ENCODE measurements at regions not wholly inside any gene's neighbourhood (a gene's known extent, or its start where the extent isn't known, plus 50 kb on each side); places are given as distances from the start of the nearest gene placed in this dataset.

GRCh38 chr2:5040571-5040970 is 651.6 kb upstream of the SOX11 start:
- ChIA-PET CTCF (no interaction called here), RAD21 (ENCODE audit: unreplicated experiment) (no interaction called here), POLR2A (no interaction called here), SMC1A (ENCODE audit: uncharacterized antibody, unreplicated experiment) (no interaction called here)
- H3K9me3 ChIP-seq (replicated peaks; ENCODE audit: control insufficient read depth, insufficient read depth, low read length), result no peaks in the 10 kb centered on the region
- no peaks in the 10 kb centered on the region for H3K4me1 ChIP-seq (ENCODE audit: control insufficient read depth, insufficient read depth, low read length)
- H4K20me1 ChIP-seq (ENCODE audit: control insufficient read depth, insufficient read depth), result no peaks in the 10 kb centered on the region
- H3K27ac ChIP-seq (ENCODE audit: control insufficient read depth, insufficient read depth), result no peak overlapping the region
- no peak overlapping the region for H3K9ac ChIP-seq (ENCODE audit: control insufficient read depth, insufficient read depth, low read length)
- no peak for ATAC-seq
- H3K4me3 ChIP-seq, result no peak overlapping the region
- H3K27me3 ChIP-seq (replicated peaks in 1 of 2; ENCODE audit: control insufficient read depth in 2 of 2, insufficient read depth in 2 of 2, low read length in 1 of 2), result no peaks in the 10 kb centered on the region
- BruUV-seq (replicated peaks), result no TSS peak
- intact Hi-C loops (cut with micrococcal nuclease; ENCODE audit: unreplicated experiment), result no loop called here
- WGBS (ENCODE audit: insufficient coverage, insufficient replicate concordance, low lambda C conversion rate, missing lambda C conversion rate), result 2% methylated on average over 3 of the region's 3 CpGs
- no peaks in the 10 kb centered on the region for H3K79me2 ChIP-seq (ENCODE audit: control insufficient read depth, insufficient read depth, low read length)
- H2AFZ ChIP-seq (ENCODE audit: control insufficient read depth, low read depth, low read length), result no peak overlapping the region
- H3K36me3 ChIP-seq (ENCODE audit: control insufficient read depth in 2 of 2, insufficient read depth in 2 of 2, low read length in 1 of 2), result no peaks in the 10 kb centered on the region
- TF ChIP-seq E2F8 (IDR thresholded peaks at IDR 0.05; ENCODE audit: low read depth, partially characterized antibody), result no peak
- no peak for TF ChIP-seq NBN (IDR thresholded peaks at IDR 0.05)
- no peak for TF ChIP-seq STAT3 (IDR thresholded peaks at IDR 0.05; ENCODE audit: low read depth, low read length)
- no peak for TF ChIP-seq TBL1XR1 (IDR thresholded peaks at IDR 0.05; ENCODE audit: low read depth, low read length)
- no peak for TF ChIP-seq ZBTB4 (CRISPR knock-in tag; IDR thresholded peaks at IDR 0.05)
- no peak for TF ChIP-seq YY1 (IDR thresholded peaks at IDR 0.05; ENCODE audit: low read depth, low read length)
- TF ChIP-seq CBX3 (IDR thresholded peaks at IDR 0.05; ENCODE audit: borderline replicate concordance, low read depth), result no peak
- TF ChIP-seq SUPT20H (IDR thresholded peaks at IDR 0.05; ENCODE audit: borderline replicate concordance, control insufficient read depth, low read depth, low read length), result no peak
- no peak for TF ChIP-seq PKNOX1 (IDR thresholded peaks at IDR 0.05)
- no peak for TF ChIP-seq EGR1 (IDR thresholded peaks at IDR 0.05; ENCODE audit: borderline replicate concordance in 1 of 2, low read depth in 2 of 2, low read length in 2 of 2)
- no peak for TF ChIP-seq YBX1 (IDR thresholded peaks at IDR 0.05)
- TF ChIP-seq HDAC2 (IDR thresholded peaks at IDR 0.05), result no peak
- no peak for TF ChIP-seq ZNF217 (IDR thresholded peaks at IDR 0.05)
- no peak for TF ChIP-seq NR2C1 (IDR thresholded peaks at IDR 0.05)
- no peak for TF ChIP-seq SP1 (IDR thresholded peaks at IDR 0.05; ENCODE audit: low read depth, low read length)
- no peak for TF ChIP-seq CHD2 (IDR thresholded peaks at IDR 0.05; ENCODE audit: borderline replicate concordance, low read depth, low read length)
- no peak for TF ChIP-seq RCOR1 (conservative IDR thresholded peaks at IDR 0.05; ENCODE audit: low read depth, low read length)
- no peak for TF ChIP-seq ASH2L (IDR thresholded peaks at IDR 0.05; ENCODE audit: borderline replicate concordance, low read depth)
- no peak overlapping the region for H3K4me2 ChIP-seq (ENCODE audit: control insufficient read depth, insufficient read depth)
- FAIRE-seq, result no peak
- in situ Hi-C loops (cut with MboI), result no loop called here
- DNase-seq (ENCODE audit: low read depth, low spot score), result no peak

All from GM12878 (cell line).